ENCODE measurements at regions not wholly inside any gene's neighbourhood (a gene's known extent, or its start where the extent isn't known, plus 50 kb on each side); places are given as distances from the start of the nearest gene placed in this dataset.

DNA sequence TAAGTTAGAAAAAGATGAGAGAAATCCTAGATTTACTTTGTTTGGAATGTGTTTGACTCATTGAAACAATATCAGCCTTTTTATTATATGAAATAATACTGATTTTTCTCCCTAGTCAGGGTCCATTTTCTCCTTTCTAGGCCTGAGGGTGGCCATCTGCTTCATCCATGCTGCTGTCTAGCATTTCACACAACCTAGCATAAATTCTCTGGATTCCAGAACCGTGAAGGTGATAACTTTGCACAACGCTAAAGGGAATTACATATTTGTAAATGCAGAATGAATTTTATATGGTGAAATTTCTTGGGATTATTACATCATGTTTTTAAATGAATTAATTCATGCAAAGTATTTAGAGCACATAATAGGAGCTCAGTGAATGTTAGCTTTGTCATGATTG, 505.1 kb downstream of the INHBA start:
- Histone ChIP-seq H3K4me3 (ENCODE audit: low read length) (no peak overlapping the region), H3K9me3 (ENCODE audit: control insufficient read depth, low read length) (no peaks in the 10 kb centered on the region), H3K27me3 (ENCODE audit: control insufficient read depth, insufficient read depth) (no peaks in the 10 kb centered on the region), H3K4me1 (ENCODE audit: control insufficient read depth, insufficient read depth, low read length) (no peaks in the 10 kb centered on the region), H3K27ac (ENCODE audit: low read length) (no peak overlapping the region)
- WGBS, result 53% methylated on average over 2 of the region's 2 CpGs
- intact Hi-C loops (cut with DNase I), result no loop called here
- DNase-seq (no peak), ATAC-seq (no peak)

DNA sequence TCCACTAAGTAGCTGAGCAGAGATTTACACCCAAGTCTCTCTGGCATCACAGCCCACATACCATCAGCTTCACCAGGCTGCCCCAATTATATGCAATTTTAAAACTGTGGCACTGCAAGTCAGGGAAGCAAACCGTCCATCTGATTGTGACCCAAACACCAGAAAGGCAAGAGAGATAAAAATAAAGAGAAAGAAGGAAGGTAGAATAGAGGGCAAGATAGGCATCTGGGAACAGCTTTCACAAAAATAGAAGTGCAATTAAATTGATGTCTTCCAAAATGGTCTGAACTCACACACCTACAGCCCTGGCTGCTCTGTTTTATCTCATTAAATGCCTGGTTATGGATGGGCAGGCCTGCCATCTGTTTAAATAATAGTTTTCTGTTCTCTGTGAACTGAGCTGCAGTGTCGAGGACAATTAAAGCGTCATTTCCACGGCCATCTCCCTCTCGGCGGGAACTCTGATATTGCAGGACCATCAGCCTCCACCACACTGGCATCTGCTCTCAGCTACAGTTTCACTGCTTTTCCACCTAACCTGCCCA, 509.1 kb downstream of the INHBA start:
- H3K27me3 ChIP-seq (ENCODE audit: control insufficient read depth, insufficient read depth), result no peaks in the 10 kb centered on the region
- H3K4me1 ChIP-seq (ENCODE audit: control insufficient read depth, insufficient read depth, low read length), result no peaks in the 10 kb centered on the region
- DNase-seq, result no peak
- 85% methylated on average over 6 of the region's 6 CpGs for WGBS
- H3K4me3 ChIP-seq (ENCODE audit: low read length), result no peak overlapping the region
- no peak for ATAC-seq
- H3K27ac ChIP-seq (ENCODE audit: low read length), result no peak overlapping the region
- H3K9me3 ChIP-seq (ENCODE audit: control insufficient read depth, low read length), result no peaks in the 10 kb centered on the region
- intact Hi-C loops (cut with DNase I), result no loop called here

DNA sequence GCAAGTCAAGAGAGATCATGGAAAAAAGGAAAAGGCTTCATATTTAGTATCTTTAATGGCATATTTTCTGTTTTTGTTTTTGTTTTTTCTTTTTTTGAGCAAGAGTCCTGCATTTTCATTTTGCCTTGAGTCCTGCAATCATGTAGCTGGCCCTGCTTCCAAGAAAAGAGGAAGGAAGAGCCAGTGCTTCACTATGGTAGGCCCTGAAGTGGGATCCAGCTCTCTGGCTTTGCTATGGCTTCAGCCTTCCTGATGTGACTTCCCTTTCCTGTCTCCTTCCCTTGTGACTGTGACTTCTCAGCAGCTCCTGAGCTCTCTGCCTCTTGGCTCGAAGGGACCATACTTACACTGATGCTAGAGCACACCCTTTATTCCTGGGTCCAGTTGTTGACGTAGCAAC, 512.3 kb downstream of the INHBA start:
- no peak for ATAC-seq
- intact Hi-C loops (cut with DNase I), result no loop called here
- H3K27ac ChIP-seq (ENCODE audit: low read length), result no peak overlapping the region

DNA sequence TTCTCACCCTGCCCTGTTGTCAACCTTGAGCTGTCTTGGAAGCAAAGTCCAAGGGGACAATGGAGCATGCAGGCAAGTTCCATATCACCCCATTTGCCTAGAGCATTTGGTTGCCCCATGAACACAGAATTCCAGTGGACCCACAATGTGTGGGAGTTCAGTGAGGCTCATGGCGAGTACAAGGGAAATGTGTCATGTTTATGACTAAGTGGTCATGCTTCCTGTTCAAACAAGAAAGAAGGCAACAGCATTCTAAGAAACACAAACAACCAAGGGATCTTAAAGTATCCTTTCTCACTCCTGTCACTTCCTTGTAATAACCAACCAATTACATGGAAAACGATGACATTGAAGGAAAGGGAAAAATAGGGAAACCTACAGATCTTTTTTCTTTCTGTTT, 513.0 kb downstream of the INHBA start:
- no peak overlapping the region for H3K27ac ChIP-seq (ENCODE audit: low read length)
- H3K27me3 ChIP-seq (ENCODE audit: control insufficient read depth, insufficient read depth), result no peaks in the 10 kb centered on the region
- H3K9me3 ChIP-seq (ENCODE audit: control insufficient read depth, low read length), result no peaks in the 10 kb centered on the region
- 63% methylated on average over 2 of the region's 2 CpGs for WGBS
- intact Hi-C loops (cut with DNase I), result no loop called here
- H3K4me1 ChIP-seq (ENCODE audit: control insufficient read depth, insufficient read depth, low read length), result no peaks in the 10 kb centered on the region
- no peak overlapping the region for H3K4me3 ChIP-seq (ENCODE audit: low read length)
- ATAC-seq, result peak in 1 of 2 donors; percentile 62
- DNase-seq, result no peak

More for the DNA sequence above, 512.3 kb downstream of the INHBA start:
- no peaks in the 10 kb centered on the region for H3K27me3 ChIP-seq (ENCODE audit: control insufficient read depth, insufficient read depth)
- H3K4me3 ChIP-seq (ENCODE audit: low read length), result no peak overlapping the region
- 56% methylated on average over 2 of the region's 2 CpGs for WGBS
- H3K4me1 ChIP-seq (ENCODE audit: control insufficient read depth, insufficient read depth, low read length), result no peaks in the 10 kb centered on the region
- no peaks in the 10 kb centered on the region for H3K9me3 ChIP-seq (ENCODE audit: control insufficient read depth, low read length)
- DNase-seq, result no peak

DNA sequence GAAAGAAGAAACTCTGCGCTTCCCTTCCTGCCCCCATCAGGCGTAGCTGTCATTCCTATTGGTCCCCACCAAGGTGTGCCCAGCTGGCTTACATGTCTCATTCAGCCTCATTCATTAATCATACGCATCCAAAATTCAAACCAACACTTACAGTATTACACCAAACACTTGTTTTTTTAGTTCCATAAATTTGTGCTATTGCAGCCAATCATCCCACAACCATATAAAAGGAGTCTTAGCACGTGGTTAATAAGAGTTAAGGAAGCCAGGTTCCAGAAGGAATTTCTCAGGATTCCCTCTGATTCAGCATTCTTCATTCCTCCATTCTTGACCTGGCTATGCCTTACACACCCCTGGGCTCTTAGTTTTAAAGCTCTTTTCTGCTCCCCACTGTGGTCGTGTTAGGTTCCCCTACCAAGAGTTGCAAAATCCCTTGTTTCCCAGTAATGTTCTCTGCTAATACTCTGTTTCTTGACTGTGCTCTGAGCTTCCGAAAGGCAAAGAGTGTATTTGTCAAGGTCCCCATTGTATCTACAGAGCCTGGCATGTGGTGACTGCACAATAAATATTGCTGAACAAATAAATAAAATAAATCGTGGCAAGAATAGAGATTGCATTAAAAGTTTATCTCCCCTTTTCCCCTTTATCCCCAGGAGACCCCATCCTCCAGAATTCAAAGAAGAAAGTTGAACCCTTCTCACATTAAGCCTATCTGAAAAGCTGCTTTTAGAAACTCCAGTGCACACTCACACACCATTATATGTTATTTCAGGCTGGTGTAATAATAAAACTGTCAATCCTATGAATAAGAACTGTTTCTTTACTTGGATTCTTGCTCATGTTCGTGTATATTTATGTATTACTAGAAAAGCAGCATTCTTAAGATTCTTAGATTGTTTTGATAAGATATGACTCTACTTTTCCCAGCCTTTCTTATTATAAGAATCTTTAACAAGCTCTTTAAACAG, 514.4 kb downstream of the INHBA start:
- Histone ChIP-seq H3K4me1 (ENCODE audit: control insufficient read depth, insufficient read depth, low read length) (no peaks in the 10 kb centered on the region), H3K27me3 (ENCODE audit: control insufficient read depth, insufficient read depth) (no peaks in the 10 kb centered on the region), H3K9me3 (ENCODE audit: control insufficient read depth, low read length) (no peaks in the 10 kb centered on the region), H3K27ac (ENCODE audit: low read length) (no peak overlapping the region), H3K4me3 (ENCODE audit: low read length) (no peak overlapping the region)
- no peak for DNase-seq
- intact Hi-C loops (cut with DNase I), result no loop called here
- no peak for ATAC-seq
- WGBS, result 66% methylated on average over 8 of the region's 8 CpGs

DNA sequence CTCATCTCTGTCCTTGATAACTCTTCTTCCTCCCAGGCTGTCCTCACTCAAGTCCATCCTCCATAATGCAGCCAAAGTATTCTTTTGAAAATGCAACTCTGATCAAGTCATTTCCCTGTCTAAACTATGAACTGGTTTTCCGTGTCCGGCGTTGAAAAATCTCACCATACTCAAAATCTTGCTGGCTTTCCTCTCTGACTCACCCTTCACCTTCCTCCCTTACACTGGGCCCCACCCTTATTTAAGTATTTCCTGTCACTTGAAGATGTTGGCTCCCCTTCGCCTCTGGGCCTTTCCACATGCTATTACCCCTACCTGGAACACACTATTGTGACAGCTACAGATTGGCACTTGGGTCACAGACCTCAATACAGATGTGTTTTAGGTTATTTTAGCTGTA, 515.6 kb downstream of the INHBA start:
- no peak for DNase-seq
- 82% methylated on average over 4 of the region's 4 CpGs for WGBS
- H3K27ac ChIP-seq (ENCODE audit: low read length), result no peak overlapping the region
- H3K4me1 ChIP-seq (ENCODE audit: control insufficient read depth, insufficient read depth, low read length), result no peaks in the 10 kb centered on the region
- no peaks in the 10 kb centered on the region for H3K27me3 ChIP-seq (ENCODE audit: control insufficient read depth, insufficient read depth)
- no peaks in the 10 kb centered on the region for H3K9me3 ChIP-seq (ENCODE audit: control insufficient read depth, low read length)
- peak in 1 of 2 donors; percentile 20 for ATAC-seq
- H3K4me3 ChIP-seq (ENCODE audit: low read length), result no peak overlapping the region
- intact Hi-C loops (cut with DNase I), result no loop called here

DNA sequence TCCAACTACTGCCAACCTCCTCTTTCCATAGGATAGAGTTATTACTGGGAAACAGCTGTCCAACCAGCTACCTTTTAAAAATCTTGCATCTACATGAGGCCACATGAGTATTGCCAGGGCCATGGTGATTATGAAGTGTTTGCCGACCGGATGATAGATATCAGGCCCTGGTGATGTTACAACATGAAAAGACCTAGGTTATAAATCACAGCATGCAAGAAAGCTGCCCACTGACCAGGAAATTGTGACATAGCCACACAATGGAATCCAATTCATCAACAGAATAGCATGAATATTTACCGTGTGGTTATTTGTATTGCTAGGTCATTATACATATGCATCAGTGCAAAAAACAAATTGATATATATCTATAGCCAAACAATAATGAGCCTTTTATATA, 517.0 kb downstream of the INHBA start:
- WGBS, result 74% methylated on average over 3 of the region's 3 CpGs
- Histone ChIP-seq H3K4me3 (ENCODE audit: low read length) (no peak overlapping the region), H3K4me1 (ENCODE audit: control insufficient read depth, insufficient read depth, low read length) (no peaks in the 10 kb centered on the region), H3K27ac (ENCODE audit: low read length) (no peak overlapping the region), H3K9me3 (ENCODE audit: control insufficient read depth, low read length) (no peaks in the 10 kb centered on the region), H3K27me3 (ENCODE audit: control insufficient read depth, insufficient read depth) (no peaks in the 10 kb centered on the region)
- ATAC-seq (no peak), DNase-seq (no peak)
- intact Hi-C loops (cut with DNase I), result no loop called here

DNA sequence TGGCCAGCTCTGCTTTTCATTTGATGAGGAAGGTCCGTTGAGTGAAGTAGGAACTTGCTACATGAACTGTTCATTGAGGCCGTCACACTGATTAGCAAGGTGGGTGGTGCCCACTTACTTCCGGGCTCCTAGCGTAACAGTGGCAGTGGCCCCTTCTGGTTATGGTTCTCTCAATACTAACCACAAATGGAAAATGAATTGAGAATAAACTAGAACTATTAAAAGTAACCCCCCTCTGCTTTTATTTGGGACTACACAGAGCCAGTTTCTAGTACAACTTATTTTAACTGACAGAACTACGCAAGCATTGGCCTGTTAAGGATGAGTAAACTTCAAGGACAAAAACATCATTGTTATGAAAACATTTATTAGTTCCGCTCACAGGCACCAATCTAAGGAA, 519.1 kb downstream of the INHBA start:
- intact Hi-C loops (cut with DNase I), result no loop called here
- 92% methylated on average over 6 of the region's 6 CpGs for WGBS
- DNase-seq, result no peak
- Histone ChIP-seq H3K4me3 (ENCODE audit: low read length) (no peak overlapping the region), H3K27ac (ENCODE audit: low read length) (no peak overlapping the region), H3K27me3 (ENCODE audit: control insufficient read depth, insufficient read depth) (no peaks in the 10 kb centered on the region), H3K4me1 (ENCODE audit: control insufficient read depth, insufficient read depth, low read length) (no peaks in the 10 kb centered on the region), H3K9me3 (ENCODE audit: control insufficient read depth, low read length) (no peaks in the 10 kb centered on the region)
- ATAC-seq, result no peak

DNA sequence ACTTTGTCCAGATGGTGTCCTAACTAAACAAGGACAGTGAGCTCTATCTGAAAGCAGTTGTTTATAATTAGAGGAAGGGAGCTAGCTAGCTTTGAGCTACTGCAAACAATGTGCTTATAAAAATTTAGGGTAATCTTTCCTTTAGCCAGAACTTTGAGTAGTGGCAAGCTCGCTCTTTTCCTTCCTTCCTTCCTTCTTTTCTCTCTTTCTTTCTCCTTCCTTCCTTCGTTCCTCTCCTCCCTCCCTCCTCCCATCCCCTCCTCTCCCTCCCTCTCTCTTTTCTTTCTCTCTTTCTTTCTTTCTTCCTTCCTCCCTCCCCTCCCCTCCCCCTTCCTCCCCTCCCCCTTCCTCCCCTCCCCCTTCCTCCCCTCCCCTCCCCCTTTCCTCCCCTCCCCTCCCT, 520.1 kb downstream of the INHBA start:
- ATAC-seq (no peak), DNase-seq (no peak)
- Histone ChIP-seq H3K4me3 (ENCODE audit: low read length) (no peak overlapping the region), H3K9me3 (ENCODE audit: control insufficient read depth, low read length) (no peaks in the 10 kb centered on the region), H3K27me3 (ENCODE audit: control insufficient read depth, insufficient read depth) (no peaks in the 10 kb centered on the region), H3K4me1 (ENCODE audit: control insufficient read depth, insufficient read depth, low read length) (no peaks in the 10 kb centered on the region), H3K27ac (ENCODE audit: low read length) (no peak overlapping the region)
- intact Hi-C loops (cut with DNase I), result no loop called here
- 85% methylated on average over 2 of the region's 2 CpGs for WGBS

DNA sequence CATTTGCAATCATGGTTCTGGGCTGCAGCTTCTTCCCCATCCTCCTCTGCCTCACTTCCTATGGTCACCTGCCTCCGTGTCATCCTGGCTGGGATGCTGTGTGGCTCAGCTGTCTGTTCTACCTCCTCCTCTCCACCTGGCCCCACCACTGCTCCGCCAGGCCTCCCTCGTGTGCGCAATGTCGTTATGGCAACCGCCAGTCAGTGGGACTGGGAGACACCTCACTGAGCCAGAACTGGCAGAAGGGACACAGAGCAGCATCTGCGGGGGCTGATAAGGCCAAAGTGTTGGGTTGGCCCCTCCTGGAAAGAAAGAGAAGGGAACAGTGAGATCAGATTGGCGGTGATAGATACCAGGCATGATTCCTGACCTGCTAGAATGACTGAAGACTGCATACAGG, 527.5 kb downstream of the INHBA start:
- intact Hi-C loops (cut with DNase I), result no loop called here
- H3K27ac ChIP-seq (ENCODE audit: low read length), result no peak overlapping the region
- H3K9me3 ChIP-seq (ENCODE audit: control insufficient read depth, low read length), result no peaks in the 10 kb centered on the region
- no peaks in the 10 kb centered on the region for H3K27me3 ChIP-seq (ENCODE audit: control insufficient read depth, insufficient read depth)
- ATAC-seq (no peak), DNase-seq (no peak)
- no peak overlapping the region for H3K4me3 ChIP-seq (ENCODE audit: low read length)
- WGBS, result 70% methylated on average over 8 of the region's 8 CpGs
- H3K4me1 ChIP-seq (ENCODE audit: control insufficient read depth, insufficient read depth, low read length), result no peaks in the 10 kb centered on the region

DNA sequence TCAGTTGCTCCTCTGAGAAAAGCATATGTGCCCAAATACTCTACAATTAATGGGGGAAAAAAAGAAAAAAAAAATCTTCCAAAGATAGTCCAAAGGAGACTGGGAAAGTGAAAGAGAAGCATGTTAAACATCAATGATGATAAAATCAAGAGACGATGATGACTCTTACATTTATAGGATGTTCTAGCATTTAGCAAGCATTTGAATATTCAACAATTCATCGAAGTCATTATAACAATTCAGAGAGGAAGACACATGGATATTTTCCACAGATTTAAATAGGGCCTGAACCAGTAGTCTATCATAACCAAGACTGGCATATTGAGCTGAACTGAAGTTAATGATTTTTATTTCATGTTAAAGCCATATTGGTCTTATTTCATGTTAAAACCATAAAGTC, 528.4 kb downstream of the INHBA start:
- H3K9me3 ChIP-seq (ENCODE audit: control insufficient read depth, low read length), result no peaks in the 10 kb centered on the region
- WGBS, result 95% methylated on average over 2 of the region's 2 CpGs
- H3K4me1 ChIP-seq (ENCODE audit: control insufficient read depth, insufficient read depth, low read length), result no peaks in the 10 kb centered on the region
- no peak overlapping the region for H3K4me3 ChIP-seq (ENCODE audit: low read length)
- no peak overlapping the region for H3K27ac ChIP-seq (ENCODE audit: low read length)
- no peaks in the 10 kb centered on the region for H3K27me3 ChIP-seq (ENCODE audit: control insufficient read depth, insufficient read depth)
- intact Hi-C loops (cut with DNase I), result no loop called here
- DNase-seq (no peak), ATAC-seq (no peak)

Measured in right cardiac atrium (tissue), 5 donors.